C4-2B (cell line): ENCODE measurements at regions not wholly inside any gene's neighbourhood (a gene's known extent, or its start where the extent isn't known, plus 50 kb on each side); places are given as distances from the start of the nearest gene placed in this dataset.

ENCODE experiments used
- H3K27ac ChIP-seq: fragments of 450-650 bp; 2 replicates; pipeline ENCODE4 v1.5.1; 2017
- ZFX ChIP-seq: fragments of 450-650 bp; IDR thresholded peaks from 2 replicates; pipeline ENCODE4 v1.6.1; 2017
- TF ChIP-seq, protein P1 (sequence below): fragments of 450-650 bp; conservative IDR thresholded peaks from 2 replicates; pipeline ENCODE4 v1.5.1; 2017; ENCODE audit warnings: mild to moderate bottlenecking

DNA sequence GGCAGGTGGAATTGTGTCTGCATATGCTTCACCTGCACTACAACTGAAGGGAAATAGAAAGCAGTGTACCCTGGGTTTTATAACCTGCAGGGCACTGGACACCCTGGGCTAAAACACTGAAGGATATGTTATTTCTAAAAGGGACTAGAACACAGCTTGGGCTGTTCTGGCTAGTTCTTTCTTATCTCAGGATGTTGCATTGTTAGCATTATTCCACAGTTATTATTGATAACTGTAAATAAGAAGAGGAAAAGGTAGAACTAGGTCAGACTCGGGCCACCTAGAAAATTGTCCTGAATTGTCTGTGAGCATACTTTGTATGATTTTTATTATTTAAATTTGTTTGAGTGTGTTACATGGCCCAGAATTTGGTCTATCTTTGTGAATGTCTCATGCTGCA lies 493.9 kb upstream of the CDH9 start:
- TF ChIP-seq, protein P1, sequence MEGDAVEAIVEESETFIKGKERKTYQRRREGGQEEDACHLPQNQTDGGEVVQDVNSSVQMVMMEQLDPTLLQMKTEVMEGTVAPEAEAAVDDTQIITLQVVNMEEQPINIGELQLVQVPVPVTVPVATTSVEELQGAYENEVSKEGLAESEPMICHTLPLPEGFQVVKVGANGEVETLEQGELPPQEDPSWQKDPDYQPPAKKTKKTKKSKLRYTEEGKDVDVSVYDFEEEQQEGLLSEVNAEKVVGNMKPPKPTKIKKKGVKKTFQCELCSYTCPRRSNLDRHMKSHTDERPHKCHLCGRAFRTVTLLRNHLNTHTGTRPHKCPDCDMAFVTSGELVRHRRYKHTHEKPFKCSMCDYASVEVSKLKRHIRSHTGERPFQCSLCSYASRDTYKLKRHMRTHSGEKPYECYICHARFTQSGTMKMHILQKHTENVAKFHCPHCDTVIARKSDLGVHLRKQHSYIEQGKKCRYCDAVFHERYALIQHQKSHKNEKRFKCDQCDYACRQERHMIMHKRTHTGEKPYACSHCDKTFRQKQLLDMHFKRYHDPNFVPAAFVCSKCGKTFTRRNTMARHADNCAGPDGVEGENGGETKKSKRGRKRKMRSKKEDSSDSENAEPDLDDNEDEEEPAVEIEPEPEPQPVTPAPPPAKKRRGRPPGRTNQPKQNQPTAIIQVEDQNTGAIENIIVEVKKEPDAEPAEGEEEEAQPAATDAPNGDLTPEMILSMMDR = no peak
- no peak for TF ChIP-seq ZFX
- no peak overlapping the region for H3K27ac ChIP-seq

GRCh38 chr5:27524515-27524914 lies 486.1 kb upstream of the CDH9 start:
- H3K27ac ChIP-seq = no peak overlapping the region
- TF ChIP-seq, protein P1 = no peak
- TF ChIP-seq ZFX = no peak

- no peak for TF ChIP-seq ZFX
- TF ChIP-seq, protein P1 = no peak
Observed at GRCh38 chr5:27523629-27524028, 485.2 kb upstream of the CDH9 start.

DNA sequence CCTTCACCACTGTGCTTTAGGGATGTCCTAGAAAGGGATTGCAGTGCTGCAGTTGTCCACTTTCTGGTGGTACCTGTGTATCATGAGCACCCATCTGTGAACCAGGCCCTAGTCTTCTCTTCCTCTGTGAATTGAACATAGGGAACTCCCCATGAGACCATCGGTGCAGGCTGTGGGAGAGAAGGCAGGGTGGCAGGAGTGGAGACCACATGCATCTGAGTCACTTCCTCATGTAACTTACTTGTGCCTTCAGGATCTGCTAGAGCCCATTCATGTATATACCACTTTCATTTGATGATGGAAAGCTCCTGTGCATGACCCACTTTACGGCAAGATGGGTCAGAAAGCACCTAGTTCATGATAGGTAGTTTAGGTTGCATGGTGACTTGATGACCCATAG lies 478.1 kb upstream of the CDH9 start:
- TF ChIP-seq, protein P1 = no peak
- no peak overlapping the region for H3K27ac ChIP-seq

More at GRCh38 chr5:27523629-27524028, 485.2 kb upstream of the CDH9 start:
- no peak overlapping the region for H3K27ac ChIP-seq

GRCh38 chr5:27511061-27511460 lies 472.7 kb upstream of the CDH9 start:
- no peak overlapping the region for H3K27ac ChIP-seq
- no peak for TF ChIP-seq ZFX
- TF ChIP-seq, protein P1 = no peak

DNA sequence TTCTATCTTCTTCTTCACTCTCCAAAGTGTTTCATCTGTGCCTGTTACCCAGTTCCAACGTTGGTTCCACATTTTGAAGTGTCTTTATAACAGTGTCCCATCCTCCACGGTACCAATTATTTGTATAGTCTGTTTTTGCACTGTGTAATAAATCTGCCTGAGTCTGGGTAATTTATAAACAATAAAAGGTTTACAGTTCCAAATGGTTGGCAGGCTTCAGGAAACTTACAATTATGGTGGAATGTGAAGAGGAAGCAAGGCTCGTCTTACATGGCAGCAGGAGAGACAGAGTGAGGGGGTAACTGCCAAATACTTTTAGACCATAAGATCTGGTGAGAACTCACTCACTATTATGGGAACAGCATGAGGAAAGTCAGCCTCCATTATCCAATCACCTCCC lies 465.4 kb upstream of the CDH9 start:
- TF ChIP-seq ZFX = no peak
- TF ChIP-seq, protein P1 = no peak
- no peak overlapping the region for H3K27ac ChIP-seq

DNA sequence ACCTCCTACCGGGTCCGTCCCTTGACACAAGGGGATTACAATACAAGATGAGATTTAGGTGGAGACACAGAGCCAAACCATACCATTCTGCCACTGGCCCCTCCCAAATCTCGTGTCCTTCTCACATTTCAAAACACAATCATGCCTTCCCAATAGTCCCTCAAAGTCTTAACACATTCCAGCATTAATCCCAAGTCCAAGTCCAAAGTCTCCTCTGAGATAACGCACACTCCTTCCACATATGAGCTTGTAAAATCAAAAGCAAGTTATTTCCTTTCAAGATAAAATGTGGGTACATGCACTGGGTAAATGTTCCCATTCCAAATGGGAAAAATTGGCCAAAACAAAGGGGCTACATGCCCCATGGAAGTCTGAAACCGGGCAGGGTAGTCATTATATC lies 463.9 kb upstream of the CDH9 start:
- no peak overlapping the region for H3K27ac ChIP-seq
- no peak for TF ChIP-seq ZFX
- TF ChIP-seq, protein P1 = no peak
